Transverse colon (tissue), 4 donors: ENCODE measurements at regions not wholly inside any gene's neighbourhood (a gene's known extent, or its start where the extent isn't known, plus 50 kb on each side); places are given as distances from the start of the nearest gene placed in this dataset.
"Not testable (repeated sequence)": the region's sequence is repeated elsewhere in the genome, so short reads cannot be mapped to it uniquely, and the experiment has no call there.

Experiments used
- CTCF ChIP-seq, 5 experiments: fragments of 200-600 bp in 3 of 5; fragments of 450-650 bp in 2 of 5; sonication (generic) in 3 of 5; IDR thresholded peaks; 1 replicate in 2 of 5; 2 replicates in 3 of 5; pipeline ENCODE4 v1.5.1; 2016 to 2017; ENCODE audit warnings: antibody characterized with exemption in 5 of 5, inconsistent platforms in 3 of 5, mild to moderate bottlenecking in 2 of 5, moderate library complexity in 1 of 5
- POLR2A ChIP-seq: fragments of 450-650 bp; IDR thresholded peaks from one replicate; pipeline ENCODE4 v1.6.1; 2016; ENCODE audit warnings: antibody characterized with exemption, mild to moderate bottlenecking, moderate library complexity
- POLR2AphosphoS5 ChIP-seq, 3 donors: sonication (generic); formaldehyde crosslinking; IDR thresholded peaks; one replicate each; pipeline ENCODE4 v1.6.1; 2016; ENCODE audit warnings: antibody characterized with exemption in 3 of 3

DNA sequence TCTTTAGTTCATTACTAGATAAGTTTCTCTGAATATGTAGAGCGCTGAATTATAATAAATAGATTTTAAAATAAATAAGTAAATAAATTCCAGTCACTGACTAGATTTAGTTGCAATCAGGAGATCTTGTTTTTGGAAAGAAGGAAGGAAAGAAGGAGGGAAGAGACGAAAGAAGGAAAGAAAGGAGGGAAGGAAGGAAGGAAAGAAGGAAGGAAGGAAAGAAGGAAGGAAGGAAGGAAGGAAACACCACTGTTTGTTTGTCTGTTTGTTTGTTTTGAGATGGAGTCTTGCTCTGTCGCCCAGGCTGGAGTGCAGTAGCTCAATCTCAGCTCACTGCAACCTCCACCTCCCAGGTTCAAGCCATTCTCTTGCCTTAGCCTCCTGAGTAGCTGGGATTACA, 51.7 kb upstream of the LBX1 start:
- TF ChIP-seq POLR2A; CTCF (IDR thresholded peaks at IDR 0.05); POLR2AphosphoS5 (IDR thresholded peaks at IDR 0.05): not testable (repeated sequence)
